Hematopoietic multipotent progenitor cell treated with erythropoietin and hydrocortisone succinate and interleukin-3 and kit ligand, for 8 days (in vitro differentiated cells): ENCODE measurements at regions not wholly inside any gene's neighbourhood (a gene's known extent, or its start where the extent isn't known, plus 50 kb on each side); places are given as distances from the start of the nearest gene placed in this dataset.
A peak's percentile ranks its signal among the peaks of the same experiment; 100 is the strongest.
"Not testable (repeated sequence)": the region's sequence is repeated elsewhere in the genome, so short reads cannot be mapped to it uniquely, and the experiment has no call there.

Experiments used
- DNase-seq: peaks from one replicate; pipeline ENCODE4 v3.0.0-alpha.2; 2015

- no peak for DNase-seq
These were observed 77.9 kb upstream of the ABLIM1 start for GRCh38 chr10:114735946-114736345.

- DNase-seq = no peak
These were observed 77.9 kb upstream of the FHIP2A start for GRCh38 chr10:114743521-114744231.

- DNase-seq = no peak
These were observed 75.0 kb upstream of the FHIP2A start for GRCh38 chr10:114746531-114746930.

DNA sequence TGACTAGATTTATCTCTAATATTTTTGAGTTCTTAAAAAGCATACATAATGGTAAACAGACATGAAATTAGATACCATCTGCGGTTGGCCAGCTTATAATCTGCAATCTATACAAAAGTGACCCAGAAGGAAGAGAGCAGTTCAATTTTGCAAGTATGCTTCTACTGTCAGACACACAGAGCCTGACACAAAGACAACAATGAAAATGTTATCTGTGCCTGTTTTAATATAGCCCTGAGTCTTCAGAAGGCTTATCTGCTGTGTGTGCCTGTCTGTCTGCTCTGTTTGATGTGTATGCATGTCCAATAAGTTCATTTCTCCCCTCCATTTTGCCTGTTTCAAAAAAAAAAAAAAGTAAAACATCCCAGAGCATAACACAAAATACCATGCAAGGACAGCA, 73.3 kb upstream of the FHIP2A start:
- DNase-seq = peak; percentile 40

GRCh38 chr10:114749014-114749413, 72.6 kb upstream of the FHIP2A start:
- peak; percentile 14 for DNase-seq

DNA sequence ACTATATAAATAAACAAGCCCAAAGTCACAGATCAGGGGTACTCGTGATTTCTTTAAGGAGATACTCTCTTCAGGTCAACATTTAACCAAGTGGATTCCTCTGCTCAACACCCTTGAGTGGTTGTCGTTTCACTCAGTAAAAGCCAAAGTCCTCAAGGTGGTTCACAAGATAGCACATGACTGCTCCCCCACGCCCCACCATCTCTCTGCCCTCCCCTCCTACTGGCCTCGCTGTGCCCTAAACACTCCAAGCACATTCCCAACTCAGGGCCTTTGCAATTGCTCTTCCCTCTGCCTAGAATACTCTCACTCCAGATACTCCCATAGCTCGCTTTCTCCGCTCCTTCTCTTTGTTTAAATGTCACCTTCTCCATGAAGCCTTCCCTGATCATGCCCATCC, 72.1 kb upstream of the FHIP2A start:
- DNase-seq = peak; percentile 24

- DNase-seq = no peak
These were observed 69.7 kb upstream of the FHIP2A start for GRCh38 chr10:114751856-114752255.

DNA sequence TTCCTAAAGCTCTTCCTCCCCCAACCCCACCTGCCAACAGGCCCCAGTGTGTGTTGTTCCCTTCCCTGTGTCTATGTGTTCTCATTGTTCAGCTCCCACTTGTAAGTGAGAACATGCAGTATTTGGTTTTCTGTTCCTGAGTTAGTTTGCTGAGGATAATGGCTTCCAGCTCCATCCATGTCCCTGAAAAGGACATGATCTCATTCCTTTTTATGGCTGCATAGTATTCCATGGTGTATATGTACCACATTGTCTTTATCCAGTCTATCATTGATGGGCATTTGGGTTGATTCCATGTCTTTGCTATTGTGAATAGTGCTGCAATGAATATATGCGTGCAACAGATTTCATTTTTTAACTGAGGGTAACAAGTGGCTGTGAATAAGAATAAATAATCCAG, 69.0 kb upstream of the FHIP2A start:
- not testable (repeated sequence) for DNase-seq

DNA sequence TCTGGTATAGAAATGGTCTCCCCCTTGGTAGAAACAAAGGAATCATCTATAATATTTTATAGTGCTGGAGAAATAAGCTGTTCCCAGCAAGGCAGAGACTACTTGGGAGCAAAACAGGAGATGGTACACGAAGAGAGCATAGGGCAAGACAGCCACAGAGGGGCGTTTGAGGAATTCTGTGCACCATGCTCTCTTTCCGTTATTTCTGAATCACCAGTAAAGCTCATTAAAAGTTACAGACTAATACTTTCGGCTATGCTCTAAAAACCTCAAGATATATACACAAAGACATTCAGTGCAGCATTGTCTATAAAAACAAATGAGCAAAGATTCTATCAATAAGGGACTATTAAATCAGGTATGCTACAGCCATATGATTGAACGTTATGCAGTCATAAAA, 68.5 kb upstream of the FHIP2A start:
- DNase-seq = no peak

GRCh38 chr10:114754445-114755320, 66.9 kb upstream of the FHIP2A start:
- DNase-seq = peak; percentile 72

- DNase-seq = no peak
These were observed 66.0 kb upstream of the FHIP2A start for GRCh38 chr10:114755537-114755936.

GRCh38 chr10:114758331-114758730, 63.2 kb upstream of the FHIP2A start:
- no peak for DNase-seq

DNA sequence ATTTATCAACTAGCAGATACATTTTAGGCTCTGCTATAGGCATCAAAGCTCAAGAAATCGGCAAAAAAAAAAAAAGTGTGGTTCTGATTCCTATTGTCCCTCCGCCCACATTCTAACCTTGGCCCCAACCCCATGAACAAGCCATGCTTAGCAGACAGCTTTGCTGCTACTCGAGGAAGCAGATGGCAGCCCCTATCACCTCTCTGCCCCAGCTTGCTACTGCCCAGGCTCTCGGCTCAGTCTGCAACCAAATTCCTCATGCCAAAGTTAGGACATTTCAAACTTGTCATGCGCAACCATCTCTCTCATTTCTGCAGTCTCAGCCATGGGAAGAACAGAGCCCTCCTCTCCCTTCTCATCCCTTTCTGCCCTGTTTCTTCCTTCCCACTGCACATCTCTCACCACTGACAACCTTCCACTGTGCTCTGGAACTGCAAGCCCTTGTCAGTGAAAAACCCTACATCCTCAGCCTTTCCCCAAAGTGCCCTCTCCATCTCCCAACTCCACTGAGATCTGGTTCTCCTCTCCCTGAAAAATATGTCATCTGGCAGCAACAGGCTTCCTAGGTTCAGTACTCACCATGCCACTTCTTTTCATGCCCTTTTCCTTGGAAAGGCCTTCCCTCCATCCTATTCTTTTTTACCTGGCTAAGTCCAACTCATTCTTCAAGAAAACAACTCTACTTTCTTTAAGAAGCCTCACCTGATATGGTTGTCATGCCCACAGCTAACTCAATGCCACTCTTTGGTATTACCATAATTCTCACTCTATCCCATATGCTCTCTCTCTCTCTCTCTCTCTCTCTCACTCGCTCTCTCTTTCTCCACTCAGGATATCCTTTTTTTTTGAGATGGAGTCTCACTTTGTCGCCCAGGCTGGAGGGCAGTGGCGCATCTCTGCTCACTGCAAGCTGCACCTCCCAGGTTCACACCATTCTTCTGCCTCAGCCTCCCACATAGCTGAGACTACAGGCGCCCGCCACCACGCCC, 60.1 kb upstream of the FHIP2A start:
- DNase-seq = no peak

- DNase-seq = no peak
These were observed 58.8 kb upstream of the FHIP2A start for GRCh38 chr10:114762811-114763210.

- DNase-seq = no peak
These were observed 56.9 kb upstream of the FHIP2A start for GRCh38 chr10:114764656-114765055.

GRCh38 chr10:114766470-114766869, 55.1 kb upstream of the FHIP2A start:
- no peak for DNase-seq

GRCh38 chr10:114767101-114767985, 54.2 kb upstream of the FHIP2A start:
- DNase-seq = no peak

DNA sequence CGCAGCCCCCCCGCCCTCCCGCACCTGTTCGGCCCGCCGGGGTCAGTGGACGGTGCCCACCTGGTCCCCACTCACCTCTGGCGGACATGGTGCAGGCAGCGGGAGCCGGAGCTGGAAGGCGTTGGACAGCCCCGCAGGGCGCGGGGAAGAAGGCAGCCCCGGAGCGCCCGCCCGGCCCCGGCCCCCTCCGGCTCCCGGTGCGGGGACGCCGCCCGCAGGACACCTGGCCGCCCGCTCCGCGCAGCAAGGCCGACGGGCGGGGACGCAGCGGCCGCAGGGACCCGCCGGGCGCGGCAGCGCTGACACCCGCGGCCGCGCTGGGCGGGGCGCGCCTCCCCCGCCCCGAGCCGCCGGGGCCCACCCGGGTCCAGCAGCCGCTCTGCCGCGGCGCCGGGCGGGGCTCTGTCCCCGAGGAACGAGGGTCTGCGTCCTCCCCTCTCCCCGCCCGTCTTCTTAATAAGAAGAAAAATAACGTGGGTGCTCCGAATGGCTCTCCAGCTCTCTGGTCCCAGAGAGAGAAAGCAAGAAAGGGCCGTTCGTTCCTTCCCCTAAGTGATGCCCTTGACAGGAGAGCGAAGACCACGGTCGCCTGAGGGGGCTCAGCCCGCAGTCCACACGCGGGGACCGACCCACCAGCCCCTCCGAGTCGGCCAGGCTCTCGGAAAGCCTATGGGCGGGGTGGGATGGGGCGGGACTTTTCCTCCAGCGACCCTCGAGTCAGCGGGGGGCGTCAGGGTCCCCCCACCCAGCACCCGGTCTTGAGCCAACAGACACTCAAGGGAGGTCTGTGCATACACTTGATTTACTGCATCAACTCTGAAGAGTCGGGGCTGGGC, 53.4 kb upstream of the FHIP2A start:
- DNase-seq = no peak

DNA sequence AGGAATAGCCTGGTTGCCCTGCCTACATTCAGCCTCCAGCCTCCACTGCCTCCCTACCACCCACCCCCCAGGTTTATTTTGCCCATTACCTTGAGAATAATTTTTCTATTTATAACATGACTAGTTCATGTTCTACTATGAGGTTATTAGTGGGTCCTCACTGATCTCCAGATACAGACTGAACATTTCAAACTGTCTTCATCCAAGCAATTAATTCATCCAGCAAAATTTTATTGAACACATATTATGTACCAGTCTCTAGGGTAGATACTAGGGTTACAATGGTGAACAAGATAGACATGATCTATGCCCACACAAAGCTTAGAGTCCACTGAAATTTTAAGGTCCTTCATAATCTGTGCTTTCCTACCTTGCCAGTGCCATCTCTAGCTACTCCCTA, 51.6 kb upstream of the FHIP2A start:
- no peak for DNase-seq

GRCh38 chr10:114771157-114771556, 50.4 kb upstream of the FHIP2A start:
- no peak for DNase-seq

DNA sequence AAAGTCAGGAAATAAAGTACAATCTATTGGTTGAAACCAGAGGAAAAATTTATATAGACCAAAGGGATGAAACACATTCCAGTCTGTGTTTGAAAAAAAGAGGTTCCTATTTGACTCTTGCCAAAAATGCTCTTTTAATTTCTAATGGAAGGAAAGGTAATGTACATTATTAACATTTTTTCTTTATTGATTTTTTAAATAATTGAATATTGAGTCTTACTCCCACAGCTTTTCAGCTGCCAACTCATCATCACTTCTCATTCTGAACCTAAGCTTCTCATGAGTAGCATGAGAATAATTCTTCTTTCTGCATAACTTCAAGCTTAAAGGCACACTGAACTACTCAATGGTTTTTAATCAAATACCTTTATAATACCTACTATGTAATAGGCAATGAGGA, 49.8 kb upstream of the FHIP2A start:
- DNase-seq = no peak
